ENCODE measurements at regions not wholly inside any gene's neighbourhood (a gene's known extent, or its start where the extent isn't known, plus 50 kb on each side); places are given as distances from the start of the nearest gene placed in this dataset.

- Histone ChIP-seq H3K27me3 (ENCODE audit: insufficient read depth, poor library complexity, severe bottlenecking) (no peaks in the 10 kb centered on the region), H3K27ac (replicated peaks) (no peak overlapping the region), H3K4me3 (replicated peaks; ENCODE audit: insufficient read depth, low read length) (no peak overlapping the region)
- no peak for DNase-seq (ENCODE audit: low read depth in 1 of 2, low spot score in 1 of 2)
- TF ChIP-seq REST (IDR thresholded peaks at IDR 0.05; ENCODE audit: insufficient replicate concordance, low read depth) = no peak
- TF ChIP-seq POLR2AphosphoS5 (IDR thresholded peaks at IDR 0.05; ENCODE audit: low read depth) = no peak
- no peak for TF ChIP-seq CTCF (IDR thresholded peaks at IDR 0.05; ENCODE audit: insufficient read depth, low read length)
- no peak for TF ChIP-seq SPI1 (IDR thresholded peaks at IDR 0.05; ENCODE audit: borderline replicate concordance, low read depth)
- no peak for TF ChIP-seq GABPA (IDR thresholded peaks at IDR 0.05; ENCODE audit: low read depth)
Observed at GRCh38 chr16:64736857-64737256, 385.0 kb downstream of the CDH11 start.

- no peak overlapping the region for H3K4me3 ChIP-seq (replicated peaks; ENCODE audit: insufficient read depth, low read length)
- TF ChIP-seq POLR2AphosphoS5 (IDR thresholded peaks at IDR 0.05; ENCODE audit: low read depth) = no peak
- no peak for TF ChIP-seq CTCF (IDR thresholded peaks at IDR 0.05; ENCODE audit: insufficient read depth, low read length)
- TF ChIP-seq REST (IDR thresholded peaks at IDR 0.05; ENCODE audit: insufficient replicate concordance, low read depth) = no peak
- no peak for TF ChIP-seq GABPA (IDR thresholded peaks at IDR 0.05; ENCODE audit: low read depth)
- TF ChIP-seq SPI1 (IDR thresholded peaks at IDR 0.05; ENCODE audit: borderline replicate concordance, low read depth) = no peak
- no peaks in the 10 kb centered on the region for H3K27me3 ChIP-seq (ENCODE audit: insufficient read depth, poor library complexity, severe bottlenecking)
- DNase-seq (ENCODE audit: low read depth in 1 of 2, low spot score in 1 of 2) = no peak
- no peak overlapping the region for H3K27ac ChIP-seq (replicated peaks)
Observed at GRCh38 chr16:64731891-64732290, 390.0 kb downstream of the CDH11 start.

- TF ChIP-seq GABPA (IDR thresholded peaks at IDR 0.05; ENCODE audit: low read depth) = no peak
- TF ChIP-seq REST (IDR thresholded peaks at IDR 0.05; ENCODE audit: insufficient replicate concordance, low read depth) = no peak
- TF ChIP-seq CTCF (IDR thresholded peaks at IDR 0.05; ENCODE audit: insufficient read depth, low read length) = no peak
- TF ChIP-seq POLR2AphosphoS5 (IDR thresholded peaks at IDR 0.05; ENCODE audit: low read depth) = no peak
- TF ChIP-seq SPI1 (IDR thresholded peaks at IDR 0.05; ENCODE audit: borderline replicate concordance, low read depth) = no peak
Observed at GRCh38 chr16:64730261-64730660, 391.6 kb downstream of the CDH11 start.

More at GRCh38 chr16:64730261-64730660, 391.6 kb downstream of the CDH11 start:
- no peak overlapping the region for H3K27ac ChIP-seq (replicated peaks)
- H3K4me3 ChIP-seq (replicated peaks; ENCODE audit: insufficient read depth, low read length) = no peak overlapping the region
- no peaks in the 10 kb centered on the region for H3K27me3 ChIP-seq (ENCODE audit: insufficient read depth, poor library complexity, severe bottlenecking)
- DNase-seq (ENCODE audit: low read depth in 1 of 2, low spot score in 1 of 2) = no peak

Measured in HL-60 (cell line).